ENCODE measurements at regions not wholly inside any gene's neighbourhood (a gene's known extent, or its start where the extent isn't known, plus 50 kb on each side); places are given as distances from the start of the nearest gene placed in this dataset.

GRCh38 chr4:107148904-107149303, 112.8 kb upstream of the DKK2 start:
- DNase-seq: no peak

DNA sequence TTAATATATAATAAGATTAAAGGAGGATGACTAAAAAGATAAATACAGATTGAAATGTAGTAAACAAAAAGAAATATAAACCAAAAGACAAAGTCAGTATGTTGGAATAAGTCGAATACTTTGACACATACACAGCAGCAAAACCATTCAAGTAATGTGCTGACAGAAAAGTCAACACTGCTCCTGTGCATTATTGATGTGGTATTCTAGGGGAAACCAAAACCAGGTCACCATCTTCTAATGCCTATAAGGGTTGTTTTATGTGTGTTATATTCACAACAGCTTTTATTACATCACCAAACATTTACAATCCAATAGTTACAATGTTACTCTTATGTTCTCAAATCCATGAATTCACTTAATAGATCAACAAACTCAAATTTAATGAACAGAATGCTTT, 111.8 kb upstream of the DKK2 start:
- no peak for DNase-seq

DNA sequence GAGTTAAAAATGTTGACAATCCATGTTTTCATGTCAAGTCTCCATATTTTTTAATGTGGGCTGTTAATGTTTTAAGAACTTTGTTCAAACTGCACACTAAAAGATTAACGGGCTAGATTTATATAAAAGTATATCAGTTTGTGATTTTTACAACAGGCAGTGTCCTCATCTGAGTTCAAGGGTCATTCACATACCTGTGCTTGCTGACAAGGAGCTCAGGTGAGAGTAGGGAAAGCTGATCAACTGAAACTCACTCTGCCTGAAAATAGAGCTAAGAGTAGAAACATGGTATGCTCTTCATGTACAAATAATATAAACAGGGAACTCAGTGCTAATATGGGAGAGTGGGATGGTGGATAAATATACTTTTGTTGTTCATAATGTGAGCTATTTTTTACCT, 102.3 kb upstream of the DKK2 start:
- DNase-seq: no peak

DNA sequence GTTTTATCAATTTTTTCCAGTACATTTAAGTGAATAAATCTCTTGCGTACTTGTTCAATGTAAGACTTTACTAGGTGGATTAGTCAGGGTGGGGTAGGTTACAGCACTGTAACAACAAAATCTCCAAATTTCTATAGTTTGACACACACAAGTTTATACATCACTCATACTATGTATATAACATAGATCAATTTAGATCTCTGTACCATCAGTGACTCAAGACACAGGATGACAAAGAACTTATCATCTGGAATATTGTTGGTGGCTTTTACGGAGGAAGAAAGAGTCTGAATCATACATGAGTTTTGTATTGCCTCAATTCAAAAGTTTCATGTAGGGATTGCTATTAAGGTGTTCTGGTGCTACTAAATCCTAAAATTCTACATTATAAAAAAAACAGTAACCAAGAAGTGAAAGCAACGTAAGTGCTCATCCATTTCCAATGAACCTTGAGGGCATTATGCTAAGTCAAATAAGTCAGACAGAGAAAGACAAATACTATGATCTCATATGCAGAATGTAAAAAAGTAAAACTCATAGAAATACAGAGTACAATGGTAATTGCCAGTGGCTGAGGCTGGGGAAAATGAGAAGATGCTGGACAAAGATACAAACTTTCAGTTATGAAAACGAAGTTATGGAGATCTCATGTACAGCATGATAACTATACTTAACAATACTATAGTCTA, 98.0 kb upstream of the DKK2 start:
- DNase-seq: no peak

DNA sequence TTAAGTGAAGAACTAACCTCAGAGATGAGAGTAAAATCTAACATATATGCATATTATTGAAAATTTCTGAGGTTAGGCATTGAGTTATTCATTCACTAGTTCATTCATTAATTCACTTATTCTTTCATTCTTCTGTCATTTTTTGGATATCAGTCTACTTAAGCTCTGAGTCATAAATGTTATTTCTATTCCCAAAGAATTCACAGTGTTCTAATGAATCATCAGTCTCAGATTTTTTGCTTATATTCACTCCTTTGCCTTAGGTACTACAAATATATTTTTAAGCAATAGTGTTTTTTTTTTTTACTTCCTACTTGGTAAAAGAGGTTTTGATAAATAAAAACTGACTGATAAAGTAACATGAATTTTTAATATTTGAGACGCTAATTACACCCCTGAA, 95.2 kb upstream of the DKK2 start:
- no peak for DNase-seq

DNA sequence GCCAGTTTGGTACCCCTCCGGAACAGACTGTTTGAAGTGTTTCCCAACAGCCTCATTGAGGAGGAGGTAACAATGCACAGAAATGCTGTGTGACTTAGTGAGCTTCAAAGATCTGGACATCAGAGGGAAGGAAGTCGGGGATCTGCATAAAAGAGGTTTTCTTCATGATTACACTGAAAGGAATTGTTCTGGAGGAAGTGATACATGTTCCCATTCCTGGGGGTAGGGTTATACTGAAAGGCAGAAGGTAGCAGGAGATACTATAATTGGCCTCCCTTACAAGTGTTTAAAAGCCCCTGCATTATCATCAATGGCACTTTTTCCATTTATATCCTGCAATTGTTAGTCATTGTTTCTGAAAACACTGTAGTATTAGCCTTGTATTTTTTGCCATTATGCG, 94.0 kb upstream of the DKK2 start:
- no peak for DNase-seq

DNA sequence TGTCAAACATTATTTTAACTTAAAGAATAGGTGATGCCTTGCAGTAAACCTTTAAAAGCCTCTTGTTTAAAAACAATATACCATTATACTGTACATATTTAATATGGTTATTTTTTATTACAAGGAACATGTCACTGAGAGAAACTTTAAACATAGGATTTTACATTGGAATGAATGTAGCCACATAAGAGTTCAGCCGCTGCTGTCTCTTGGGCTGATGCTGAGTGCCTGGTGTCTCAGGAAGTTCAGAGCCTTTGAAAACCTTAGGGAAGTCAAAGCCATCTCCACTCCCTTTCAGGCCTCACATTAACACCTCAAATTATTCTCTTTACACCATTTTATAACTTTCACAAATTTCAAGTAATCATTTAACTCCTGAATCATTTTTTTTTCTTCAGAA, 93.5 kb upstream of the DKK2 start:
- no peak for DNase-seq

- no peak for DNase-seq
Observed at GRCh38 chr4:107129076-107129475, 93.0 kb upstream of the DKK2 start.

DNA sequence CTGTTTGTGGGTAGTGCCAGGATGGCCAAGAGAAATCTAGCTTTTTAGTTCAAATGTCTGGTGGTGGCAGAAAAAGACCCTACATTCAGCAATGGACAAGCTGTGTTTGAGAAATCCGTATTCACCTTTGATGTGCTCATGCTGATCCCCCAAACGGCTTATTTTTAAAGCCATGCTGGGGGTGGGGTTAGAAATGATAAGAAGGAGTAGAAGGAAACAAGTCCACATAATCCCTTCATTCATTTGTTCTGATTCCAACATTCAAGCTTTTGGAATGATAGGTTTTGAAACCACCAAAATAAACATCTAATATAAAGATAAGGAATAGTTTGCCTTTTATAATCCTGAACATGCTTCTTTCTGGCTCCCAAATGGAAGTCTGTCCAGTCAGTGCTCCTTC, 92.0 kb upstream of the DKK2 start:
- DNase-seq: no peak

DNA sequence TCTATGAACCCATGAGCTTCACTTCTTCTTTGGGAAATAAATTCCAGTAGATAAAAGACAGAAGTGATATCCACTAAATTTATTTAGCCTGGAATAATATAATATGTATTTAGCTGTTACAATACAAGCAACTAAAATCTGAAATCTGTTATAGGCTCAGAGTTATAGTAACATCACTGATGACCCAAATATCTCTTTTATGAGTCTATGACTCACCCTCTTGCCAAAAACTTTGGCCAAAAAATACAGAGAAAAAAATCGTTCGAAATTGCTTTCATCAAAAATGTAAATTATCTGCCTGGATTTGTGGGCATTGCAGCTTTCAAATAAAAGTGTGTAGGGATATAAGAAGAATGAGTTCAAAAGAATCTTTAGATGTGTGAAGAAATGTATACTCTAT, 89.4 kb upstream of the DKK2 start:
- DNase-seq: no peak

- no peak for DNase-seq
Observed at GRCh38 chr4:107122736-107123135, 86.6 kb upstream of the DKK2 start.

- DNase-seq: no peak
Observed at GRCh38 chr4:107120661-107121060, 84.5 kb upstream of the DKK2 start.

- DNase-seq: no peak
Observed at GRCh38 chr4:107117726-107118125, 81.6 kb upstream of the DKK2 start.

- no peak for DNase-seq
Observed at GRCh38 chr4:107115185-107115847, 79.2 kb upstream of the DKK2 start.

GRCh38 chr4:107114059-107114458, 77.9 kb upstream of the DKK2 start:
- DNase-seq: no peak

DNA sequence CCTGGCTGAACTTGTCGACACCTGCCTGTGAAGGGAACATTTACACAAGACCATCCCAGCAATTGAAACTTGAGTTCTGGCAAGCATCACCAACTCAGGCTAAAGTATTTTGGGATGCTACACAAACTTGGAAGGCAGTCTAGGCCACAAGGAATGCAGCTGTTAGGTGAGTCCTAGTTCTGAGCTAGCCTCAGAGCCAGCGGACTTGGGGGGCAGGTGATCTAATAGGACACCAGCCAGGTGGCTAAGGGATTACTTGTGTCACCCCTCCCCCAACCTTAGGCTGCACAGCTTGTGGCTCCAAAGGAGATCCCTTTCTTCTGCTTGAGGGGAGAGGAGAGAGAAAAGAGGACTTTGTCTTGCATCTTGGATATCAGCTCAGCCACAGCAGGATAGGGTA, 62.3 kb upstream of the DKK2 start:
- no peak for DNase-seq

DNA sequence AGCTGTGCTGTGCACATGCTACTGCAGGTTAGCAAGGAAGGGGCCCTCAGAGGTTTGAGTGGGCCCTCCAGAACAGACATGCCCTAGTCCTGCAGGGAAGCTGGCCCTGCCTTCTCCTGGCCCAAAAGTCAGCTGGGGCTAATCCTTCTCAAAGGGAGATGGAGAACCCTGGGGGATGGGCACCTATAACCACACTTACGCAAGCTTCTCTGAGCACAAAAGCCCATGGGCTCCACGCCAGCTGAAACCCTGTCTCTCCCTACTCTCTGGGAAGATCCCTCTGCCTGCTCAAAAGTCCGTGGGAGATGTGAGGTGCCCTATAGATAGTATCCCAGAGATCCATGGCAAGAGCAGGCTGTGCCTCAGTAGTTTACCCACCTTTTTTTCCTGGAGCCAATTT, 58.9 kb upstream of the DKK2 start:
- DNase-seq: no peak

- DNase-seq: no peak
Observed at GRCh38 chr4:107094332-107094731, 58.2 kb upstream of the DKK2 start.
